ENCODE measurements at regions not wholly inside any gene's neighbourhood (a gene's known extent, or its start where the extent isn't known, plus 50 kb on each side); places are given as distances from the start of the nearest gene placed in this dataset.
A peak's percentile ranks its signal among the peaks of the same experiment; 100 is the strongest.

DNA sequence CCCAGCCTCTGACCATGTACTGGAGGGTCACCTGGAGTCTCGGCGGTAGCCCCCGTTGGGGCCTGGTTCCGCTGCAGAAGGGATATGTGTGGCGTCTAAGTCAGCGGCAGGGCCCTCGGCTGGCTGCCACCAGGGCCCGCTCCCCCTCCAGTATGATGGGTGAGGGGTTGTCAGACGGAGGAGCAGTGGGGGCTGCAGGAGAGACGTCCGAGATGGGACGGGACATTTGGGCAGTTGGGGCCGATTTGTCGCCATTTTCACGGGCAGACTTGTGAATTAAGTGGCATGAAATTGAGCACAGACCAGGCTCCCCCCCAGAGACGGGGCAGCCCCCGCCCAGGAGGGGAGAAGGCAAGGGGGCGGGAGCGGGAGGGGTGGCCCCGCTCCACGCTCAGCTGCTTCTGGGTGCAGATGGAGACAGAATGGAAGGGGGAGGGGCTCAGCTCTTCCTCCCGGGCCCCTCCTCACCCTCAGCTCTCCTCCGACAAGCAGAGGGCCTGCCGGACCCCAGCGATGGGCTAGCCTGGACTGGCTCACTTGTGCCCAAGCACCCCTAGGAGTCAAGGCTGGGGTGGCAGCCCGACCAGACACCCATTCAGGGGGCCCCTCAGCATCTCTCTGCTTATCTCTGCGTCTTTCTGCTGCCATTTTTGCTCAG, 52.7 kb upstream of the LHX1 start:
- Histone ChIP-seq H4K20me1 (ENCODE audit: insufficient read depth, low read length) (no peaks in the 10 kb centered on the region), H3K9me3 (replicated peaks in 1 of 2; ENCODE audit: control insufficient read depth in 1 of 2, insufficient read depth in 1 of 2, low read length in 2 of 2) (peaks cover 4 to 7% of the 10 kb centered on the region in 2 donors), H3K27me3 (ENCODE audit: control insufficient read depth in 2 of 2, insufficient read depth in 2 of 2, low read length in 2 of 2) (peaks cover 4 to 36% of the 10 kb centered on the region in 2 donors), H3K27ac (ENCODE audit: low read depth in 1 of 2, low read length in 2 of 2) (no peak overlapping the region), H3K4me1 (ENCODE audit: control insufficient read depth in 1 of 2, insufficient read depth in 2 of 2, low read length in 2 of 2) (no peaks in the 10 kb centered on the region), H3K9ac (ENCODE audit: insufficient read depth, low read length, poor library complexity, severe bottlenecking) (no peak overlapping the region), H2AFZ (ENCODE audit: insufficient read depth, low read depth, low read length, poor library complexity, severe bottlenecking) (no peak overlapping the region), H3K36me3 (replicated peaks in 1 of 2; ENCODE audit: control insufficient read depth in 1 of 2, insufficient read depth in 2 of 2, low read length in 2 of 2) (no peaks in the 10 kb centered on the region), H3K4me2 (replicated peaks; ENCODE audit: extremely low read depth, low read length, poor library complexity, severe bottlenecking) (no peak overlapping the region), H3K79me2 (ENCODE audit: insufficient read depth, low read length) (no peaks in the 10 kb centered on the region), H3K4me3 (replicated peaks in 1 of 3; ENCODE audit: low read depth in 2 of 3, low read length in 3 of 3) (no peak overlapping the region)
- intact Hi-C loops (cut with micrococcal nuclease): no loop called here
- H3K9me3 Mint-ChIP-seq: peaks cover 4 to 20% (median 9%) of the 10 kb centered on the region in 7 donors
- no peaks in the 10 kb centered on the region for H3K4me1 Mint-ChIP-seq
- H3K27ac Mint-ChIP-seq: no peak overlapping the region
- peak overlapping the region in 1 of 2 donors; percentile 50 for H3K4me3 Mint-ChIP-seq
- DNase-seq: no peak
- no peaks in the 10 kb centered on the region for H3K36me3 Mint-ChIP-seq
- 17% methylated on average over 20 of the region's 27 CpGs for WGBS (ENCODE audit: insufficient coverage)
- peaks cover 31 to 48% (median 37%) of the 10 kb centered on the region in 3 donors for H3K27me3 Mint-ChIP-seq (ENCODE audit: low read depth in 3 of 3)
- TF ChIP-seq, protein P1, sequence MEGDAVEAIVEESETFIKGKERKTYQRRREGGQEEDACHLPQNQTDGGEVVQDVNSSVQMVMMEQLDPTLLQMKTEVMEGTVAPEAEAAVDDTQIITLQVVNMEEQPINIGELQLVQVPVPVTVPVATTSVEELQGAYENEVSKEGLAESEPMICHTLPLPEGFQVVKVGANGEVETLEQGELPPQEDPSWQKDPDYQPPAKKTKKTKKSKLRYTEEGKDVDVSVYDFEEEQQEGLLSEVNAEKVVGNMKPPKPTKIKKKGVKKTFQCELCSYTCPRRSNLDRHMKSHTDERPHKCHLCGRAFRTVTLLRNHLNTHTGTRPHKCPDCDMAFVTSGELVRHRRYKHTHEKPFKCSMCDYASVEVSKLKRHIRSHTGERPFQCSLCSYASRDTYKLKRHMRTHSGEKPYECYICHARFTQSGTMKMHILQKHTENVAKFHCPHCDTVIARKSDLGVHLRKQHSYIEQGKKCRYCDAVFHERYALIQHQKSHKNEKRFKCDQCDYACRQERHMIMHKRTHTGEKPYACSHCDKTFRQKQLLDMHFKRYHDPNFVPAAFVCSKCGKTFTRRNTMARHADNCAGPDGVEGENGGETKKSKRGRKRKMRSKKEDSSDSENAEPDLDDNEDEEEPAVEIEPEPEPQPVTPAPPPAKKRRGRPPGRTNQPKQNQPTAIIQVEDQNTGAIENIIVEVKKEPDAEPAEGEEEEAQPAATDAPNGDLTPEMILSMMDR (IDR thresholded peaks at IDR 0.05): no peak

DNA sequence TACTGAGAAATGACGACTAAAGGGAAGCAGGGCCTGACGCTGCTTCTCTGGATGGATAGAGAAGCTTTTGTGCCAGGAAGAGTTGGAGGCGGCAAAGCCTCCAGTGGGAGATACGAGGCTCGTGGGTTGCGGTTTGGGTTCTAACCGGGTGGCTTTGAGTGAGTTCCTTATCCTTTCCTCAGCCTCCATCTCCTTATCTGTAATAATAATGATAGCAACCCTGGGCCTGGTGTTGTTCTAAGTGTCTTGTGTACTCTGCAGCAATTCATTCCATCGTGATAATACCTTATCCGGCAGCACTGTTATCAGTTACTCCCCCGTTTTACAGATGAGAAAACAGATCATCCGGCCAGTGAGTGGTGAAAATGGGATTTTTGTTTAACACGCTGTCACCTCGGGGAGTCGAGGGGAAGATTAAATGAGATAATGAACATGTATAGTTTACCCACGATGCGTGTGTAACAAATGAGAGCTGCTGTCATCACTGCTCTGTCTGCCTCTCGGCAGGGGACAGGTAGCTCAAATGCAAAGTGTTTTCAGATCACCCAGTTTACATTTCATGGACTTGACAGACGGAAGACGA, 52.0 kb upstream of the LHX1 start:
- Mint-ChIP-seq H3K27me3 (ENCODE audit: low read depth in 3 of 3) (peaks cover 31 to 53% (median 38%) of the 10 kb centered on the region in 3 donors), H3K27ac (no peak overlapping the region), H3K4me3 (peak overlapping the region in 1 of 2 donors; percentile 43), H3K36me3 (no peaks in the 10 kb centered on the region), H3K9me3 (peaks cover 4 to 20% (median 9%) of the 10 kb centered on the region in 7 donors), H3K4me1 (no peaks in the 10 kb centered on the region)
- Histone ChIP-seq H3K27me3 (ENCODE audit: control insufficient read depth in 2 of 2, insufficient read depth in 2 of 2, low read length in 2 of 2) (peaks cover 4 to 36% of the 10 kb centered on the region in 2 donors), H3K27ac (ENCODE audit: low read depth in 1 of 2, low read length in 2 of 2) (no peak overlapping the region), H4K20me1 (ENCODE audit: insufficient read depth, low read length) (no peaks in the 10 kb centered on the region), H3K9me3 (replicated peaks in 1 of 2; ENCODE audit: control insufficient read depth in 1 of 2, insufficient read depth in 1 of 2, low read length in 2 of 2) (peaks cover 4 to 7% of the 10 kb centered on the region in 2 donors), H3K4me1 (ENCODE audit: control insufficient read depth in 1 of 2, insufficient read depth in 2 of 2, low read length in 2 of 2) (no peaks in the 10 kb centered on the region), H3K4me3 (replicated peaks in 1 of 3; ENCODE audit: low read depth in 2 of 3, low read length in 3 of 3) (no peak overlapping the region), H3K79me2 (ENCODE audit: insufficient read depth, low read length) (no peaks in the 10 kb centered on the region), H3K9ac (ENCODE audit: insufficient read depth, low read length, poor library complexity, severe bottlenecking) (no peak overlapping the region), H3K4me2 (replicated peaks; ENCODE audit: extremely low read depth, low read length, poor library complexity, severe bottlenecking) (no peak overlapping the region), H2AFZ (ENCODE audit: insufficient read depth, low read depth, low read length, poor library complexity, severe bottlenecking) (no peak overlapping the region), H3K36me3 (replicated peaks in 1 of 2; ENCODE audit: control insufficient read depth in 1 of 2, insufficient read depth in 2 of 2, low read length in 2 of 2) (no peaks in the 10 kb centered on the region)
- TF ChIP-seq, protein P1 (IDR thresholded peaks at IDR 0.05): no peak
- DNase-seq: no peak
- WGBS (ENCODE audit: insufficient coverage): 77% methylated on average over 14 of the region's 19 CpGs
- intact Hi-C loops (cut with micrococcal nuclease): no loop called here
